GM21515 (cell line): ENCODE measurements at regions not wholly inside any gene's neighbourhood (a gene's known extent, or its start where the extent isn't known, plus 50 kb on each side); places are given as distances from the start of the nearest gene placed in this dataset.

ENCODE experiments used
- ATAC-seq: cut with Tn5 transposase; IDR thresholded peaks from one replicate; pipeline ENCODE4 v1.9.1; 2021; ENCODE audit not compliant: unreplicated experiment

DNA sequence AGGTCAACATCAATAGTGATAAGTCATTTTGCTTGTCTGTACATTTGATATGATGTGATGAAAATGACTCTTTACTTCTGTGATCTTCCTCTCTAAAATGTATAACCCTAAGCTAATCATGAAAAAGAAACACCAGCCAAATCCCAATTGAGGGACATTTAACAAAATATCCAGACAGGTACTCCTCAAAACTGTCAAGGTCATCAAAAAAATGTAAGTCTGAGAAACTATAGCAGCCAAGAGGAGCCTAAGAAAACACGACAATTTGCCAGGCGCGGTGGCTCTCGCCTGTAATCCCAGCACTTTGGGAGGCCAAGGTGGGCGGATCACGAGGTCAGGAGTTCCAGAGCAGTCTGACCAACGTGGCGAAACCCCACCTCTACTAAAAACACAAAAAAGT, 708.5 kb upstream of the ID4 start:
- ATAC-seq = no peak

DNA sequence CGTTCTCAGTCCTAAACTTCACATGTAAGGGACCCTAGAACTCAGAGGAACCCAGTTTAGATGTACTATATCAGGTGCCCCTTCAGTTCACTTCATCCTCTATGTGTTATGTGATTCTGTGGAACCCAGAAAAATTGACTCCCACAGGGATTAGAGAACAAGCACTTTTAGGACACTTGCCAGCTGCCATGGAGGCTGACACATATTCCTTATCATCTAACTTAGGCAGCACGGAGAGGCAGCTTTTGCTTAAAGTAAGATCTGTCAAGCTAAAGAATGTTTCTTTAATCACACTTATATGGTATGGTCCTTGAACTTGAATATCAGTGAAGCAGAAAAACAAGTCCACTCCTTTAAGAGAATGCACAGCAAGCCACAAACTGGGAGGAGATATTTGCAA, 701.5 kb upstream of the ID4 start:
- no peak for ATAC-seq

DNA sequence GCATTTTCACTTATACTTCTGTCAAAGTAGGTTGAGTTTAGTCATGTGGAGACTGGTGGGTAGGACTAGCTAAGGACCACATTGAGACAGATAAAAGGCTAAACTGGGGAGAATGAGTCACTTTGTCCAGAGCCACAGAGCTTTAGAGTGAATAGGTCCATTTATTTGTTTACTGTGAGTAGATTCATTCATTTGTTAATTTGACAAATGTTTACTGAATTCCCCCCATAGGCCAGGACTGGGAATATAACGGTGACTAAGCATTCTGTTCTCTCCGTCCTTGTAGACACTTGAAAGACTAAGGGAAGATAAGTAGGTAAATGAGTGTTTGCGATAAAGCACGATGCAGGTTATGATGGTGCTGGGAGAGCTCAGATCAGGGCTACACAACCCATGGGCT, 699.7 kb upstream of the ID4 start:
- no peak for ATAC-seq

DNA sequence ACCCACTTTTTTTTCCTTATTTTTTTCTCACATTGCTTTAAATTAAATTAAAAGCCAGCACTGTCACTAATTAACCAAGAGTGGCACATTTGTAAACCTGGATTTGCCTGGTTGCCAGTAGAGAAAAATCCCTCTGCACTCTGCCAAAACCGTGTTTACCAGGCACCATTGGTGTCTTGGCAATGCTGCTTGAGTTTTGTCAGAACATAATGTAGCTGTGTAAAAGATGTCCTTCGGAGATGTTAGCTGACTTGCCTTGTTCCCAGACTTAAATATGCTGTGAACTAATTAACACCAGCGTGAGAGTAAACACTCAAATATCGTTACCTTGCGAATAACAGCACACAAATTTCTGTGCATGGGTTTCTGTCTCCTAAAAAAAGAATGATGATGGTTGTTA, 694.9 kb upstream of the ID4 start:
- ATAC-seq = no peak

DNA sequence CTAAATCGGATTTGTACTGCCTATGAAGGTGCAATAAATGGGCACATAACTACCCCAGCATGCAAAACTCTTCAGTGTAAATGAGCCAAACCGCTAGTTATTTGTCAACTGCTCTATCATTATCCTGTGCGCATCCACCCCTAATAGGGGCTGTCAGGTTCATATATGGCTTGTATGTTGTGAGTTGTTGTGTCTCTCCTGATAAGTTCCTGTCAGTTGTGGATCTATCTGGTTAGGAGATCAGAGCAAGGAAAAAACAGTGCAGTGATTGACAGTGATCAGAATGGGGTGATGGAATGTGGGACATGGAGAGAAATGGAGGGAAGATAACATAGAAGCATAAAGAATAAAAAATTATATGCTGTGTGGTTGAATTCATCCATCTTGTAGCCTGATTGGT, 686.9 kb upstream of the ID4 start:
- ATAC-seq = no peak

DNA sequence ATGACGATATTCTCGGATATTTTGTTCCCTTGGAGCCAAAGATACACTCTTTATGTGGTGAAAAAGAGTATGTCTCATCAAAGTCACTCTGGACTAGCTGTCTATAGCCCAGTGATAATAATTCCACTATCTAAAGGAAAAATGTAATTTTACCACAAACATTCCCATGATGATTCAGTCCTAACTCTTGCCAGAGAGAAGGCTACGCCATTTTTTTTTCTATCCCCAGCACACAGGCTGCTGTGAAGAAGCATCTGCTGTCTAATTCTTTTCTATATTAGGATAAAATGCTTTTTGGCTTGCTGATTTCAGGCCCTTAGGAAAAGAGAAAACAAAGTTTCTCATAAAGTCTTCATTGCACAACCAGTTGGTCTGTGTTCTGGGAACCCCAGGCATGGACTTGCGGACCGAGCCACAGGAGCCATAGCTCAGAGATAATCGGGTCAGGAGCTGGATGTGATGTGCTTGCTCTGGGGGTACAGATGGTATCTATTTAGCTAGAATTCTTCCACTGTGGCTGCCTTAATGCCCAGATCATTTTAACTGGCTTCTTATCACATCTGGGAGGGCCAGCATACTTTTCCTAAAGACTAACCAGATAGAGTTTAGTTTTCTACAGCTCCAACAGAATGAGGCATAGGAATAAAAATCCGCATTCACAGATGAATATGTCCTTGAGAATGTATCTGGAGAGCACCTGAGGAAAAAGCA, 683.7 kb upstream of the ID4 start:
- ATAC-seq = no peak

DNA sequence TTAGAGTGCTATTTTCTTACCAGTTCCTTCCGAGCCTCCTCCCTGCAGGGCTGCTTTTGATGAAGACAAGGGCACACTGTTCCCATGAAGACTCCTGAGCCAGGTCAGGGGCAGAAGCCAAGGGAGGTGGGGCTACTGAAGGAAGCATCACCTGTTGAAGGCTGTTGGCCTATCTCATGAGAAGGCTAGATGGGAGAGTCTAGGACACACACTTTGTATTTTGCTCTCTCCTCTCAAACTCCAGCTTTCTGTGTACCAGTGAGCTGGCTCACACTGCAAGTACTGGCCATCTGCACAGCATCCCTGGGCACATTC, 683.2 kb upstream of the ID4 start:
- ATAC-seq = no peak

DNA sequence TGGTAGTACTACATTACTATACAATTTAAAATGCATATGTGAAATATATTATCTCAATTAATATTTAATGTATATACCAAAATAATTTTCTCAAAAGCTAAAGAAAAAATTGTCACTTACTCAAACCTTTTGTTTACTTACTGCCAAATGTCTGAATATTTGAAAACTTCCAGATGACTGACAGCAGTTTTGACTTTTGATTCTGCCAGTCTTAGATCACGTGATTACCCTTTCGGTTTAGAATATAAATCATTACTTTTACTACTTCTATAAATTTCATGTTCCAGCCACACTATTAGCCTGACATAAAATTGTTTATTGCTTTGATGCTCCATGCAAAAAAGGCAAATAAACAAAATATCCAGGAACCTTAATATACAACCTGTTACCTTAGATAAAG, 680.7 kb upstream of the ID4 start:
- ATAC-seq = no peak

DNA sequence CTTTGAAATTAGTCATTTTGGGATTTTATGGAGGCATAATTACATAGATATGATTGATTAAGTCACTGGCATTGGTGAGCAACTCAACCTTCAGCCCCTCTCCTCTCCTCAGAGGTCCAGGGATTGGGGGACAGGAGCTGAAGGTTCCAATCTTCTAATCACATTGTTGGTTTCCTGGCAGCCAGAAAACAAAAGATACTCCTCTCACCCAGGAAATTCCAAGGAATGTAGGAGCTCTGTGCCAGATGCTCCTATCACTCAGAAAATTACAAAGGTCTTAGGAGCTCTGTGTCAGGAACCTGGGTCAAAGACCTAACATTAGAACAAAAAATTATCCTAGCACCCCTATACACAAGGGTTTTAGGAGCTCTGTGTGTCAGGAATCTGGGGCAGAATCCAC, 679.7 kb upstream of the ID4 start:
- no peak for ATAC-seq

DNA sequence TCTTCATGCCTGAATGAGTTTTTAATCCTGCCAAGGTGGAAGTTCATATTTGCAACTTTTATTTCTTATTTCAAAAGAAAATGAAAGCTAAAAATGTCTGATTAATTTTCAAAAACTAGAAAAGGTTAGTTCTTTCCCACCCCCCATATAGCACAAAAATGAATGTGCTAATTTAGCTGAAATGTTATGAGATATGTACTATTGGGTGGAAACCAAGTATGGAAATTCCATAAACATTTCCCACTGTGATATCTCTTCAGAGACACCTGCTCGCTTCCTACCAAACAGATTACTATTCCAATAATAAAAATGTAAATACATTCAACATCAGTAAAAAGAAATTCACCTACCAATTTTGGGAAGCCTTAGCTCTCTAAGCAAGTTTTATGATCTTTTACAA, 678.6 kb upstream of the ID4 start:
- no peak for ATAC-seq

DNA sequence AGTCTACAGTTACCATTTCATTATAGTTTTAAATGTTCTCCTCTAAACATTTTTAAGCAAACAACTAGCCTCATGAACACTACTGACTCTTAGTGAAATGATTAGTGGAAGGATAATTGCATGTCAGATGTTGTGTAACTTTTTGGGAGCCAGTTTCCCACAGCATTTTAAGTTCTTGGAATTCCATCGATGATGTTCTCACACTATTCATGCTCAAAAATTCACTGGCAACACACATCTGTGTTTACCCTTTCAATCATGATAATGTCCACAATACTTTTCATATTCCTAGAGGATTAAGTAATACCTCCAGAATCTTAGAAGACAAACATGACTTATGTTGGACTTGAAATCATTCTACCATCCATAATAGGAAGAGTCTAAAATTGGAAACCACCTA, 678.1 kb upstream of the ID4 start:
- ATAC-seq = no peak

DNA sequence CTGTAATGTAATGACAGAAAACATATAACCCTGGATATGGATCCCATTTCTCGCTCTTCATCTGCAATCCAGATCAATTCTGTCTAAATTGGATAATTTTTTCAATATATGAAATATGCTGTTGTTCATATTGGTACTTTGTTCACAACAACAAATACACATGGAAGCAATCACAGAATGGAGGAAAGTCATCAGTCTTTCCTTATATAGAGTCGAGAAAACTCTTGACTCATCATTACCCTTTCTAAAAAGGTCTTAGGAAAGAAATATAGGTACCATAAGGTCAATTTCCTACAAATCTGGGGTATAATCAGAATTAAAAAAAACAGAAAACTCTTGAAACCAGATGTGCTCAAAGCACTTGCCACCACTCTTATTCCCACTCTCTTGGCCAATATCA, 677.6 kb upstream of the ID4 start:
- no peak for ATAC-seq

DNA sequence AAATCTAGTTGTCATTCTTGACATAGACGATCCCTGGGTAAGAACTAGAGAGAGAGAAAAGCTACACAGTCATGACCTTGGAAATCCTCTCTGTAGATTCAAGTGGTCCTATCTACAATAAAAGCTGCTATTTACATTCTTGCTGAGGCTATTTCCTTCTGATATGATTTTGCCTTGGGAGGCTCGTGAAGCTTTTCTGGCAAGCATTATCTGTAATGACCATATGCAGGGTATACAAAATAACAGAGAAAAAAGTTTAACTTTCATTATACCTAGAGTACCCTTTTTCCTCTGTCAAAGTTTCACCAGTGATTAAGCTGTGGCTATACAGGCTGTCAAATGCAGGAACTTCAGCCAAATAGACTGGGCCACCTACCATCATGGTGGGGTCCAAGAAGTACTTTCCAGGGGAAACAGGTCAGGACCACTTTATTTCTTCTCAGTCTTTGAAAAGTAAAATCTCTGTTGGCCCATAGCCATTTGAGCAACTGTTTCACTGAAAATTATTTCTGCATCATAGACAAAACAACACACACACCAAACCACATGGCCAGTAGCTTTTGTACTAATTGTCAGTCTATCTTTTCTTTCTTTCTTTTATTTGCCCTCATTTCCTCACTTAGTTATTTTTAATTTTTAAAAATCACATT, 677.0 kb upstream of the ID4 start:
- ATAC-seq = no peak

DNA sequence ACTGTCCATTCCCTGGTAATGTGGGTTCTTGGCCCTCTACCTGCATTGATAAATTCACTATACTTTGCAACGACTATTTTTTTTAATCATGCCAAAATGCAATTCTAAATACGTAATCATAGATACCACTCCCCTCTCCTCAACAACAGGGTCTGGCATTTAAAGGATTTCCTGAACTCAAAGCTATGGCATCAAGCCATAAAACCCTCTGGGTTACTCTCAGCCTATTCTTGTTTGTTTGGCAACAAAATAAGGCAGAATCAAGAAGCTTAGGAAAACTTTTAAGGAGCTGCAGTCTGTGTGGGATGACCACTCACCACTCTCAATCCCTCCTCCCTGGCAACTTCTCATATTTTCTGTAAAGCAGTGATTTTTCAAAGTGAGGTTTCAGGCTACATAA, 669.9 kb upstream of the ID4 start:
- ATAC-seq = no peak

DNA sequence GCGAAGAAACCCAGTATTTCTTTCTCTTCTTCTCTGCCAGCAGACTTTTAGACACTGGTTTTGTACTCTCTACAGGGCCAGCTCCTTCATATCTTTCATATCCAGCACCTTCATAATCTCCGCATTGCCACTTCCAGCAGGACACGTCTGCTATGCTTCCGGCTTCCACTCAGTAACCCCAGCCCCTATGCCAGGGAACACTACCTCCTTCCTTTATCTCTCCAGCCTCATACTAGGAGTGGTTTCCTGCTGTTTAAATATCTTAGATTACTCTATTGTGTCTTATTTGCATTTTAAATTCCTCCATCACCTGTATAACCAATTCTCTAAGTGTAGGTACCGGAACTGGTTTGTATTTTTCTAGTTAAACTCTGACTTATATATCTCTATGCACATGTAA, 667.8 kb upstream of the ID4 start:
- ATAC-seq = no peak

DNA sequence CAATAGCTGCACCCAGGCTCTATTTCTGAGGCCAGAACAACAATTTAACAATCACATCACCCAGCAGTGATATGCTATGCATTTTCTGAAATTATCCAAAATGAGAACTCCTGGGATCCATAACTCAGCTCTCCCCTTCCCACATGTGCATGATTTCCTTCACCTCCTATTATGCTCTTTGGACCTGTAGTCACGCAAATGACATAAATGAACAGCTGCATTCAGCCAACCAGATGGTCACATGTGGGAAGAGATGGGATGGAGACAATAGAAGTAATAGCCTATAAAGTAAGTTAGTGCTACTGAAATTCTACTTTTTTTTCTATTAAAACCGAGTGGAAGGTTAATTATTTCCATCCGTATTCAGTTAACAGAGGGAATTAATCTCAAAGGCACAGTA, 662.1 kb upstream of the ID4 start:
- no peak for ATAC-seq

DNA sequence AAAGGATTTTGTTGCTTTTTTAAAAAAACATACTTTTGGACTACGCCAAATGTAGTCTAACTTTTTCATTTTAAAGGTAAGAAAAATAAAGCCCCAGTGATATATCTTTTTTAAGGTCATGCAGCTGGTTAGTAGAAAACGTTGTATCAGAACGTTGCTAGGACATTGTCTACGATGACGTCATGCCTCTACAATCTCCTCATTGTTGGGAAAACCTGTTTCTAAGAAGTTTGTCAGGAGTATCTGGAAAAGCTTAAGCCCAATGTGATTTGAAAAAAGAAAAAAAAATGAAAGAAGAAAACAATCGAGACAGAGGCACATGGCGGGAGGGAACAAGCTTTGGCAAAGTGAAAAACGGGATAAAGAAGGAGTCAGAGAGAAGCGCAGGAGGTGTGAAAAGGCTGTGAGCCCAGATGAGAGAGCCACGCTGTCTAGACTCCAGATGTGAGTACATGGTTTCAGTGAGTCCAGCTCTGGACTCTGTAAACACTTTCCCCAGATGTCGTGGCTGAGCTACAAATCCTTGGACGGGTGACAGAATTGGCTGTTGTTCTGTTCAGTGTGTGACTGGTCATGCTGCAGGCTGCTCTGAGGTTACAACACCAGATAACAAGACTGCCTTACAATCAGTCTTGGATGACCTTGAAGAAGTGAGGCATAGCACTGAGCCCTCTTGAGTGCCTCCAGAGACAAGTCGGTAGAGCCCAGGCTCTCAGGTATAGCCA, 656.7 kb upstream of the ID4 start:
- no peak for ATAC-seq

DNA sequence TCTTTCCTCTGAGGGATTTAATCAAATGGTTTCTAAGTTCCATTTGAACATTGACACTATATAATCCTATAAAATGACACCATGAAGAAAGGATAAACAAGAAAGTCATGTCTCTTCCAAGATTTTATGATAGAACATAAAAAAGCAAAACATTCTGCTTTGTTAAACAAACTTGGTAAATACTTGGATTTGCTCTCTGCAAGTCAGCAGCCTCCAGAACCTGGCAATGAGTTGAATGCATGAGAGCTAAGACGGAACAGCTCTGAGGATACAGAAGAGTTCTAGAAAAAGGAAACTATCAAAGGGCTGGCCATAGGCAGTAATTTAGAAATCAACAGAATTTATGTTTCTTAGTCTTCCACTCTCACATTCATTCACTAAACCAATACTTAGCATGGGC, 656.0 kb upstream of the ID4 start:
- no peak for ATAC-seq

DNA sequence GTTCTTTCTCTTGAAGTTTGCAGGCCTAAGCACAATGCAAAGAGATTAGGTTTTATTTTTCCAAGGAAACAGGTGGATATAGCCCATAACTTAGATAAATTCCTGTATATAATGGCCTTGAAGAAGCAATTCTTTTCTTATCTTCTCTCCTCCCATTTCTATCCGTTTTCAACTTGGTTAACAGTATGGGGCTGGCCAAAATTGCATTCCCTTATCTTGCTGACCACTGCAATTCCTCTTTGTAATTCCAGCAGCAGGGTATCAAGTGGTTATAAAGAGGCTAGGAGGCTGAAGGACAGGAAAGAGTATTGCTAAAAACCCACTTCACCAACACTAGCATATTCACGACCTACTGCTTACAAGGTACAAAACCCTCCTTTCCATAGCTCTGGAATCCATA, 643.5 kb upstream of the ID4 start:
- ATAC-seq = no peak

DNA sequence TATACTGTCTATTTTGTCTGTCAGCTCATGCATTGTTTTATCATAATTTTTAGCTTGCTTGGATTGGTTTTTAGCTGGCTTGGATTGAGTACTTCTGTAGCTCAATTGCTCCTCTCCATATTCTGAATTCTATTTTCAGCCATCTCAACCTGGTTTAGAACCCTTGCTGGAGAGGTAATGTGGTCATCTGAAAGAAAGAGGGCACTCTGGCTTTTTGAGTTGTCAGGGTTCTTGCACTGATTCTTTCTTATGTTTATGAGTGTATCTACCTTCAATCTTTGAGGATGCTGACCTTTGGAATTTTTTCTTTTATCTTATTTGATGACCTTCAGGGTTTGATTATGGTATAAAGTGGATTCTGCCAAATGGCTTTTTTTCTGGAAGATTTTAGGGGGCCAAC, 632.7 kb upstream of the ID4 start:
- no peak for ATAC-seq

DNA sequence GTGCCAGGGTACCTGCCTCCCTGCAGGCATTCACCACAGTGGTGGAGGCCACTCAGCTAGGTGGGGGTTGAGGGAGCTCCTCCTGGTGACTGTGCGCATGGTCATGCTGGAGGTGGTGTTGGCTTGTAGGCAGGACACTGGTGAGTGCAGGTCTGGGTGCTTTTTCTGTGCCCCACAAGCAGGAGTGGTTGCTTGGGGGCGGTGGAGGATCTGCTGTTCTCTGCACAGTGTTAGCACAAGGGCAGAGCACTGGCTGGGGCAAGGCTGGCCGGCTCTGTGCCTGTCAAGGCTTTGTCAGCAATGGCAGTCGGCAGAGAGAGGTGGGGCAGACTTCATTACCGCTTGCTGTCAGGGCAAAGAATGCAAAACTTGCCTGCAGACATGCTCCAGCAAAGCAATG, 632.1 kb upstream of the ID4 start:
- ATAC-seq = no peak

DNA sequence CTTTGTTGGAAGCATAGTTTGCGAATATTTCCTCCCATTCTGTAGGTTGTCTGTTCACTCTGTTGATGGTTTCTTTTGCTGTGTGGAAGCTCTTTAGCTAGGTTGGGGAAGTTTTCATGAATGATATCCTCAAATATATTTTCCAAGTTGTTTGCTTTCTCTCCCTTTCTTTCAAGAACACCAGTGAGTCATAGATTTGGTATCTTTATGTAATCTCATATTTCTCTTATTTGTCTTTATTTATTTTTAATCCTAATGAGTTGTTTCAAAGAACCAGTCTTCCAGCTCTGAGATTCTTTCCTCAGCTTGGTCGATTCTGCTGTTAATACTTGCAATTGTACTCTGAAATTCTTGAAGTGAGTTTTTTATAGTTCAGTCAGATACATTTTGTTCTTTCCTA, 628.0 kb upstream of the ID4 start:
- no peak for ATAC-seq
